HepG2 (cell line): ENCODE measurements at regions not wholly inside any gene's neighbourhood (a gene's known extent, or its start where the extent isn't known, plus 50 kb on each side); places are given as distances from the start of the nearest gene placed in this dataset.

Experiments used
- ATAC-seq: fragments of 200-7000 bp; cut with Tn5 transposase; 3 replicates; pipeline ENCODE4 v1.9.1; 2020; ENCODE audit warnings: mild to moderate bottlenecking, moderate library complexity
- BruUV-seq: library from RNA; stranded (reverse); fragments of 400-500 nt; replicated peaks from 2 replicates; lab custom pipeline; 2021; lab: Mats Ljungman, UMichigan
- CTCF ChIA-PET: fragments of 300-600 bp; formaldehyde crosslinking; extraction: SDS; loops from one replicate; lab custom pipeline; 2021; ENCODE audit warnings: low total read pairs, inconsistent platforms, low intra/inter-chr PET ratio; lab: Yijun Ruan, JAX
- POLR2A ChIA-PET: fragments of 350-600 bp; sonication (Branson Sonifier 250); formaldehyde crosslinking; loops from one replicate; lab custom pipeline; 2020; ENCODE audit warnings: antibody characterized with exemption, inconsistent platforms; lab: Yijun Ruan, JAX
- DNase-seq: peaks from one replicate; pipeline ENCODE4 v3.0.0-alpha.2; 2015; ENCODE audit warnings: low spot score
- FAIRE-seq: peaks from 3 replicates; lab custom pipeline; 2011; peaks lifted over from hg19 to GRCh38; lab: Jason Lieb, UNC
- H2AFZ ChIP-seq: one replicate; pipeline ENCODE4 v1.6.1; 2011; ENCODE audit warnings: low read length, inconsistent platforms
- H3K27ac ChIP-seq: fragments of 300-600 bp; 3 replicates; pipeline ENCODE4 v1.8.0; 2011; ENCODE audit warnings: mixed run types, mild to moderate bottlenecking, mixed read lengths, low read length, inconsistent platforms; ENCODE audit not compliant: insufficient read depth; ENCODE audit errors: extremely low read length
- H3K27me3 ChIP-seq, 2 experiments: fragments of 200-600 bp in 1 of 2; 2 replicates in 1 of 2; 3 replicates in 1 of 2; pipeline versions ENCODE4 v1.6.0 to v1.8.0; 2011; ENCODE audit warnings: low read length in 2 of 2, mild to moderate bottlenecking in 2 of 2, moderate library complexity in 2 of 2, inconsistent platforms in 1 of 2; ENCODE audit not compliant: insufficient read depth in 2 of 2, control insufficient read depth in 1 of 2
- H3K36me3 ChIP-seq, 2 experiments: fragments of 200-600 bp in 1 of 2; replicated peaks in 1 of 2; 2 replicates in 1 of 2; 3 replicates in 1 of 2; pipeline versions ENCODE4 v1.5.1 to v1.8.0; 2011; ENCODE audit warnings: low read length in 2 of 2, inconsistent platforms in 1 of 2; ENCODE audit not compliant: insufficient read depth in 2 of 2, control insufficient read depth in 1 of 2
- H3K4me1 ChIP-seq: 2 replicates; pipeline ENCODE4 v1.5.1; 2012; ENCODE audit warnings: low read length, inconsistent platforms; ENCODE audit not compliant: insufficient read depth
- H3K4me2 ChIP-seq: 2 replicates; pipeline ENCODE4 v1.6.0; 2011; ENCODE audit warnings: low read depth, low read length, inconsistent platforms
- H3K4me3 ChIP-seq, 3 experiments: fragments of 200-600 bp in 1 of 3; sonication (generic), shearing (Covaris generic) in 1 of 3; replicated peaks in 1 of 3; 2 replicates each; pipeline ENCODE4 v1.5.1; 2011 to 2016; ENCODE audit warnings: low read length in 3 of 3, inconsistent platforms in 2 of 3, low read depth in 2 of 3, mild to moderate bottlenecking in 2 of 3, control low read depth in 1 of 3, mixed read lengths in 1 of 3; ENCODE audit not compliant: insufficient read depth in 1 of 3
- H3K79me2 ChIP-seq: one replicate; pipeline ENCODE4 v1.6.1; 2011; ENCODE audit warnings: low read length, inconsistent platforms; ENCODE audit not compliant: insufficient read depth
- H3K9ac ChIP-seq: 2 replicates; pipeline ENCODE4 v1.6.0; 2011; ENCODE audit warnings: mild to moderate bottlenecking, low read depth, low read length, inconsistent platforms; ENCODE audit not compliant: insufficient read depth
- H3K9me3 ChIP-seq: 2 replicates; pipeline ENCODE4 v1.5.1; 2012; ENCODE audit warnings: mild to moderate bottlenecking, low read length
- H4K20me1 ChIP-seq: 2 replicates; pipeline ENCODE4 v1.6.0; 2011; ENCODE audit warnings: inconsistent platforms, mild to moderate bottlenecking, low read length, moderate library complexity; ENCODE audit not compliant: insufficient read depth
- ATF7 ChIP-seq, 2 experiments: fragments of 450-650 bp in 1 of 2; sonication (generic) in 1 of 2; formaldehyde crosslinking in 1 of 2; IDR thresholded peaks; 2 replicates each; pipeline versions ENCODE4 v1.4.0 to v1.6.1; 2016 to 2020; ENCODE audit warnings: antibody characterized with exemption in 1 of 2, mild to moderate bottlenecking in 1 of 2, missing genetic modification reagents in 1 of 2
- CREB1 ChIP-seq, 2 experiments: fragments of 450-650 bp in 1 of 2; IDR thresholded peaks; 2 replicates each; pipeline ENCODE4 v1.6.1; 2016 to 2017; ENCODE audit warnings: control low read depth in 1 of 2, mild to moderate bottlenecking in 1 of 2, missing compliant biosample characterization in 1 of 2, missing genetic modification characterization in 1 of 2
- ZNF230 ChIP-seq: sonication (generic); formaldehyde crosslinking; IDR thresholded peaks from 2 replicates; pipeline ENCODE4 v1.4.0; 2020; ENCODE audit warnings: mild to moderate bottlenecking, missing genetic modification reagents
- ZNF792 ChIP-seq: IDR thresholded peaks from 2 replicates; pipeline ENCODE4 v1.6.1; 2016
- WGBS: methylation state at CpG from one replicate; pipeline ENCODE4 v1.1.6; 2017; ENCODE audit warnings: low lambda C conversion rate; 5-methylcytosine and 5-hydroxymethylcytosine counted together
- in situ Hi-C: cut with HindIII; loops from 2 replicates; pipeline ENCODE4 v1.10.0; 2017; ENCODE audit warnings: low pct_unique_long_range_greater_than_20kb; ENCODE audit not compliant: extremely low pct_ligation_motif_present
- intact Hi-C: fragments of 100-400 bp; cut with micrococcal nuclease; formaldehyde crosslinking; loops from one replicate; pipeline ENCODE4 v1.10.0; 2022; ENCODE audit not compliant: unreplicated experiment

- FAIRE-seq: no peak
- CTCF ChIA-PET: no interaction called here
- Histone ChIP-seq H3K36me3 (no peaks in the 10 kb centered on the region), H3K4me2 (no peak overlapping the region), H3K27me3 (no peaks in the 10 kb centered on the region), H3K9ac (no peak overlapping the region), H2AFZ (no peak overlapping the region), H3K79me2 (no peaks in the 10 kb centered on the region), H3K4me3 (no peak overlapping the region), H3K9me3 (no peaks in the 10 kb centered on the region), H3K4me1 (no peaks in the 10 kb centered on the region), H3K27ac (no peak overlapping the region), H4K20me1 (no peaks in the 10 kb centered on the region)
- 0% methylated on average over 1 of the region's 1 CpG for WGBS
- TF ChIP-seq ZNF792 (CRISPR knock-in tag): no peak
- POLR2A ChIA-PET: no interaction called here
- in situ Hi-C loops (no loop called here), intact Hi-C loops (no loop called here)
- no peak for ATAC-seq
- DNase-seq: no peak
- BruUV-seq: no TSS peak
These were observed 755.7 kb upstream of the USP15 start for GRCh38 chr12:61504396-61505080.

DNA sequence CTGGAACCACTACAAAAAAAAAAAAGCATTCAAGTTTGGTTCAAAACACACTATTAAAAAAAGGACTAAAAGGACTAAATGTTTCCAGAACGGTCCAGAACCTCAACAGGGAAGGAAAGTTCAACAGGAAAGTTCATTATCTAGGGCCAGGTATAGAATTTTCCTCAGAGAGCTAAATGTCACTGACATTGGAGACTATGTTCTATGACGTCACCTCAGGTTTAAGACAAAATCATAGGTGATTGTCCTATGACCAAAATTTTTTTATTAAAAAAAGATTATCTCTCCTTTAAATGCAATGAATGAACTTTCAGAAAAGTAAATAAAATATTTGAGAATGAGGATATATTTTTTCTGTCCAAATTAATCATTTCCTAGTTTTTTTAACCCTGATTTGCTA lies 746.7 kb upstream of the USP15 start:
- no peak for FAIRE-seq
- 14% methylated on average over 2 of the region's 2 CpGs for WGBS

More for the DNA sequence above, 746.7 kb upstream of the USP15 start:
- no peaks in the 10 kb centered on the region for H3K79me2 ChIP-seq
- no peak overlapping the region for H3K9ac ChIP-seq
- POLR2A ChIA-PET: no interaction called here
- H3K4me2 ChIP-seq: no peak overlapping the region
- BruUV-seq: no TSS peak
- intact Hi-C loops: no loop called here
- H3K27me3 ChIP-seq: no peaks in the 10 kb centered on the region
- H4K20me1 ChIP-seq: no peaks in the 10 kb centered on the region
- no peak for DNase-seq
- no peak overlapping the region for H2AFZ ChIP-seq
- no peak overlapping the region for H3K4me3 ChIP-seq
- in situ Hi-C loops: no loop called here
- no peak overlapping the region for H3K27ac ChIP-seq
- H3K9me3 ChIP-seq: no peaks in the 10 kb centered on the region
- no peaks in the 10 kb centered on the region for H3K36me3 ChIP-seq
- TF ChIP-seq CREB1 (IDR thresholded peaks at IDR 0.05): peak; percentile 90
- TF ChIP-seq CREB1 (CRISPR knock-in tag; IDR thresholded peaks at IDR 0.05): no peak
- TF ChIP-seq ZNF230 (CRISPR knock-in tag): no peak
- TF ChIP-seq ATF7 (IDR thresholded peaks at IDR 0.05): peak; percentile 91
- TF ChIP-seq ATF7 (CRISPR knock-in tag; IDR thresholded peaks at IDR 0.05): no peak
- TF ChIP-seq, all 625 proteins: peak for 2
- H3K4me1 ChIP-seq: no peaks in the 10 kb centered on the region
- ATAC-seq: no peak
- CTCF ChIA-PET: no interaction called here
